Mesenteric fat pad (tissue), 1 donor: ENCODE measurements at regions not wholly inside any gene's neighbourhood (a gene's known extent, or its start where the extent isn't known, plus 50 kb on each side); places are given as distances from the start of the nearest gene placed in this dataset.
"Not testable (repeated sequence)": the region's sequence is repeated elsewhere in the genome, so short reads cannot be mapped to it uniquely, and the experiment has no call there.

Experiments
- DNase-seq: peaks from one replicate; pipeline ENCODE4 v3.0.0-alpha.2; 2020; ENCODE audit warnings: low spot score
- donor health status: DM: yes; HTN: yes; CAD: no.

DNA sequence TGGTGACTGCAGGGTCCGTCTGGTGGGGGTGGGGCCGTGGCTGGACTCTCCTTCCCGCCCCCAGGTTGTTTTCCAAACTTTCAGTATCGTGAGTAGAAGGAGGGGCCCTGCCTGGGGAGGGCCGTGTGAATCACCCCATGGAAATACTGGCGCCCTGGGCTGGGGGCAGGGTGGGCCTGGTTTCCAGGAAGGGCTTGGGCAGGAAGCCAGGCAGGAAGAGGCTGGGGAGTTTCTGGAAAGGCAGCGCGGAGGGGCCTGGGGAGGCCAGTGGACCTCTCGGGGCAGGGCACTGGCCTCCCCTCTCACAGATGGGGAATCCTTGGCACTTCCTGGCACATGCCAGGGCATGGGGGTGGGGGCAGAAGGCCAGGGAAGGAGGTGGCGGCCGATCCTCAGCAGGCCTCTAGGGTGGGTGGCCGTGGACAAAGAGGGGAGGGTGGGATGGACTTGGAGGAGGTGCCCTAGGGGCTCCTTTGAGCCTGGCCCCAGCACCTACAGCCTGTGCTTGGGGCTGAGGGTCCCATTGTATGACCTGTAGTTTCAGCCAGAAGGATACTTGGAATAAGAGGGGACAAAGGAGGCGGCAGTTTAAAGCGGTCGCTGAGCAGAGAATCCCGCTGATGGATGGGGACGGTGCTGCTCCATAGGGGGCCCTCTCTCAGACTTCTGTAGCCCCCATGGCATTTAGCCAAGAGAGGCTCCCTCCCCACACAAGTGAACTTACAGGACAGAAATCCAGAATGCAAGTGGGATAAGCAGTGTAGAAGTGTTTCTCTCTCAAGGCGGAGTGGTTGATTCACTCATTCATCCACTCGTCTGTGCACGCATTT lies 56.5 kb upstream of the GATA2 start:
- DNase-seq = no peak

- DNase-seq = no peak
Observed at GRCh38 chr3:128548426-128549282, 55.7 kb upstream of the GATA2 start.

- no peak for DNase-seq
Observed at GRCh38 chr3:128548021-128548420, 55.0 kb upstream of the GATA2 start.

DNA sequence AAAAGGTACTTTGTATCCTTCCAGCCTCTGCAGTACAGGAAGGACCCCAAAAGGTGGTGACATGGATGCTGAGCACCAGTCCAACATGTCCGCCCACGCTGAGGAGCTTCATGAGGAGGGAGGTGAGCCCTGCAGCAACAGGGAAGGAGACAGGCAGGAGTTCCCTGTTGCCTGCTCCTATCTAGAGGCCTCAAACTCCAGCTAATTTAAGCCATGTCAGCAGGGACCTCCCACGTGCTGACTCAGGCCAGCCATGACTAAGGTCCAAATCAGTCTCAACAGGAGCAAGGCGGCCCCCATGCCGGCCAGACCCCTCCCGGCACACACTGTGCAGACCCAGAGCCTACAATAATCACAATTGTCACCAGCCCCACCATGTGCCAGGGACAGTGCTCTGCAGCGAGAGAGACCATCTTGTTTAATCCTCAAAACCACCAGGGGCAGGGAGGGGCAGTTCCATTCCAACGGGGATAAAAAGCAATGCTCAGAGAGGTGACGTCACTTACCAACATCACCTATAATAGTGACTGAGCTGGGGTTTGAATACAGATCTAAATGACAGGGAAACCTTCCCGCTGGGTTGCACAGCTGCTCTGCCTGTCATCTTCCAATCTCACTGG lies 54.5 kb upstream of the GATA2 start:
- DNase-seq = no peak

DNA sequence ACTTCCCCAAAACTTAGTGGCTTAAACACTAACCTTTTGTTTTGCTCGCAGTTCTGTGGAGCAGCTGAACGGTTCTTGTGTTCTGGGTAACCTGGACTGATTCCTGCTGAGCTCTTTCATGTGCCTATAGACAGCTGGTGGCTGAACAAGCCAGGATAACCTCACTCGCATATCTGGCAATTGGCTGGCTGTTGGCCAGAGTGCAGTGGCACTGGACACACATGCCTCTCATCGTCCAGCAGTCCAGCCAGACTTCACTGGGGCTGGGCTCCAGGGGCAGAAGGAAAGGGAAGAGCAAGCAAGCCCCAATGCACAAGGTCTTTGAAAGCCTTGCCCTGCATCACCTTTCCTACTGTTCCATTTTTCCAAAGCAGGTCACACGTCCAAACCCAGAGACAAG lies 53.6 kb upstream of the GATA2 start:
- DNase-seq = no peak

- DNase-seq = no peak
Observed at GRCh38 chr3:128545120-128545752, 52.2 kb upstream of the GATA2 start.

DNA sequence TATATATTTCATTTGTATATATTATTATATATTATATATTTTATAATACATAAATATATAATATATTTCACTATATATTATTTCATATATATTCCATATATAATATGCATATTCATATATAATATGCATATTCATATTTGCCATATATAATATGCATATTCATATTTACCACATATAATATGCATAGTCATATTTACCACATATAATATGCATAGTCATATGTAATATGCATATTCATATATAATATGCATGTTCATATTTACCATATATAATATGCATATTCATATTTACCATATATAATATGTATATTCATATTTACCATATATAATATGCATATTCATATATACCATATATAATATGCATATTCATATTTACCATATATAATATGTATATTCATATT lies 51.2 kb upstream of the GATA2 start:
- DNase-seq = no peak

GRCh38 chr3:128543570-128544174 lies 50.7 kb upstream of the GATA2 start:
- DNase-seq = not testable (repeated sequence)
